ENCODE measurements at regions not wholly inside any gene's neighbourhood (a gene's known extent, or its start where the extent isn't known, plus 50 kb on each side); places are given as distances from the start of the nearest gene placed in this dataset.

- no peak for DNase-seq
Measured at GRCh38 chr10:128958834-128959690, 508.0 kb upstream of the MGMT start.

- DNase-seq, result no peak
Measured at GRCh38 chr10:128959746-128960145, 507.3 kb upstream of the MGMT start.

- DNase-seq, result no peak
Measured at GRCh38 chr10:128960517-128960916, 506.5 kb upstream of the MGMT start.

- no peak for DNase-seq
Measured at GRCh38 chr10:128962182-128962581, 504.9 kb upstream of the MGMT start.

- no peak for DNase-seq
Measured at GRCh38 chr10:128963211-128964099, 503.6 kb upstream of the MGMT start.

GRCh38 chr10:128964100-128964403 lies 503.0 kb upstream of the MGMT start:
- no peak for DNase-seq

- no peak for DNase-seq
Measured at GRCh38 chr10:128967980-128968756, 498.9 kb upstream of the MGMT start.

GRCh38 chr10:128969551-128969950 lies 497.5 kb upstream of the MGMT start:
- no peak for DNase-seq

- DNase-seq, result no peak
Measured at GRCh38 chr10:128971374-128972035, 495.5 kb upstream of the MGMT start.

GRCh38 chr10:128972036-128972405 lies 495.0 kb upstream of the MGMT start:
- no peak for DNase-seq

- no peak for DNase-seq
Measured at GRCh38 chr10:128973221-128973620, 493.8 kb upstream of the MGMT start.

GRCh38 chr10:128976856-128977255 lies 490.2 kb upstream of the MGMT start:
- DNase-seq, result no peak

GRCh38 chr10:128978211-128978610 lies 488.8 kb upstream of the MGMT start:
- no peak for DNase-seq

- no peak for DNase-seq
Measured at GRCh38 chr10:128979405-128979804, 487.6 kb upstream of the MGMT start.

GRCh38 chr10:128981251-128981650 lies 485.8 kb upstream of the MGMT start:
- no peak for DNase-seq

GRCh38 chr10:128981881-128982615 lies 485.0 kb upstream of the MGMT start:
- no peak for DNase-seq

- DNase-seq, result no peak
Measured at GRCh38 chr10:128982616-128982915, 484.5 kb upstream of the MGMT start.

- no peak for DNase-seq
Measured at GRCh38 chr10:128985036-128985435, 482.0 kb upstream of the MGMT start.

- DNase-seq, result no peak
Measured at GRCh38 chr10:128990986-128991385, 476.1 kb upstream of the MGMT start.

- no peak for DNase-seq
Measured at GRCh38 chr10:128992770-128993169, 474.3 kb upstream of the MGMT start.

- DNase-seq, result no peak
Measured at GRCh38 chr10:128993443-128993842, 473.6 kb upstream of the MGMT start.

- DNase-seq, result no peak
Measured at GRCh38 chr10:128993911-128994538, 473.0 kb upstream of the MGMT start.

Measured in activated CD4-positive, alpha-beta T cell treated with anti-CD3 and anti-CD28 coated beads for 4 hours (primary cell).